ENCODE measurements at regions not wholly inside any gene's neighbourhood (a gene's known extent, or its start where the extent isn't known, plus 50 kb on each side); places are given as distances from the start of the nearest gene placed in this dataset.

- H3K27me3 ChIP-seq (ENCODE audit: control insufficient read depth, insufficient read depth, low read length), result no peaks in the 10 kb centered on the region
- no peak overlapping the region for H3K9ac ChIP-seq (ENCODE audit: low read depth, low read length)
- H3K4me3 ChIP-seq (ENCODE audit: low read depth, low read length), result no peak overlapping the region
- H3K4me1 ChIP-seq (ENCODE audit: control insufficient read depth, insufficient read depth, low read length), result no peaks in the 10 kb centered on the region; the same call in 1 of the 2 replicates
- H3K27ac ChIP-seq (ENCODE audit: low read depth, low read length), result no peak overlapping the region
- H3K9me3 ChIP-seq (ENCODE audit: control insufficient read depth, insufficient read depth, low read length), result no peaks in the 10 kb centered on the region
- no peaks in the 10 kb centered on the region for H3K36me3 ChIP-seq (ENCODE audit: control insufficient read depth, insufficient read depth, low read length)
Measured at GRCh38 chr21:29436650-29437049, 137.9 kb downstream of the BACH1 start.

- no peak overlapping the region for H3K4me3 ChIP-seq (ENCODE audit: low read depth, low read length)
- no peaks in the 10 kb centered on the region for H3K36me3 ChIP-seq (ENCODE audit: control insufficient read depth, insufficient read depth, low read length)
- no peaks in the 10 kb centered on the region for H3K9me3 ChIP-seq (ENCODE audit: control insufficient read depth, insufficient read depth, low read length)
- H3K9ac ChIP-seq (ENCODE audit: low read depth, low read length), result no peak overlapping the region
- H3K27ac ChIP-seq (ENCODE audit: low read depth, low read length), result no peak overlapping the region
- no peaks in the 10 kb centered on the region for H3K27me3 ChIP-seq (ENCODE audit: control insufficient read depth, insufficient read depth, low read length)
- H3K4me1 ChIP-seq (ENCODE audit: control insufficient read depth, insufficient read depth, low read length), result no peaks in the 10 kb centered on the region
Measured at GRCh38 chr21:29441651-29442050, 142.9 kb downstream of the BACH1 start.

- Histone ChIP-seq H3K9ac (ENCODE audit: low read depth, low read length) (no peak overlapping the region), H3K4me1 (ENCODE audit: control insufficient read depth, insufficient read depth, low read length) (no peaks in the 10 kb centered on the region), H3K27me3 (ENCODE audit: control insufficient read depth, insufficient read depth, low read length) (no peaks in the 10 kb centered on the region), H3K9me3 (ENCODE audit: control insufficient read depth, insufficient read depth, low read length) (no peaks in the 10 kb centered on the region), H3K27ac (ENCODE audit: low read depth, low read length) (no peak overlapping the region), H3K36me3 (ENCODE audit: control insufficient read depth, insufficient read depth, low read length) (no peaks in the 10 kb centered on the region), H3K4me3 (ENCODE audit: low read depth, low read length) (no peak overlapping the region)
Measured at GRCh38 chr21:29443411-29444010, 144.8 kb downstream of the BACH1 start.

GRCh38 chr21:29448766-29449165, 150.0 kb downstream of the BACH1 start:
- H3K36me3 ChIP-seq (ENCODE audit: control insufficient read depth, insufficient read depth, low read length), result no peaks in the 10 kb centered on the region
- no peak overlapping the region for H3K27ac ChIP-seq (ENCODE audit: low read depth, low read length)
- H3K4me3 ChIP-seq (ENCODE audit: low read depth, low read length), result no peak overlapping the region
- H3K4me1 ChIP-seq (ENCODE audit: control insufficient read depth, insufficient read depth, low read length), result no peaks in the 10 kb centered on the region
- H3K9ac ChIP-seq (ENCODE audit: low read depth, low read length), result no peak overlapping the region
- 0 out of 2 replicates have a peak, but pooled peaks cover 6% of the 10 kb centered on the region for H3K9me3 ChIP-seq (ENCODE audit: control insufficient read depth, insufficient read depth, low read length)
- no peaks in the 10 kb centered on the region for H3K27me3 ChIP-seq (ENCODE audit: control insufficient read depth, insufficient read depth, low read length)

- no peaks in the 10 kb centered on the region for H3K36me3 ChIP-seq (ENCODE audit: control insufficient read depth, insufficient read depth, low read length)
Measured at GRCh38 chr21:29449306-29449950, 150.7 kb downstream of the BACH1 start.

GRCh38 chr21:29450058-29450457, 151.3 kb downstream of the BACH1 start:
- no peak overlapping the region for H3K9ac ChIP-seq (ENCODE audit: low read depth, low read length)
- H3K27ac ChIP-seq (ENCODE audit: low read depth, low read length), result no peak overlapping the region
- no peaks in the 10 kb centered on the region for H3K27me3 ChIP-seq (ENCODE audit: control insufficient read depth, insufficient read depth, low read length)
- H3K4me3 ChIP-seq (ENCODE audit: low read depth, low read length), result no peak overlapping the region
- no peaks in the 10 kb centered on the region for H3K36me3 ChIP-seq (ENCODE audit: control insufficient read depth, insufficient read depth, low read length)
- no peaks in the 10 kb centered on the region for H3K4me1 ChIP-seq (ENCODE audit: control insufficient read depth, insufficient read depth, low read length)
- 0 out of 2 replicates have a peak, but pooled peaks cover 6% of the 10 kb centered on the region for H3K9me3 ChIP-seq (ENCODE audit: control insufficient read depth, insufficient read depth, low read length)

More at GRCh38 chr21:29449306-29449950, 150.7 kb downstream of the BACH1 start:
- no peaks in the 10 kb centered on the region for H3K27me3 ChIP-seq (ENCODE audit: control insufficient read depth, insufficient read depth, low read length)
- 0 out of 2 replicates have a peak, but pooled peaks cover 6% of the 10 kb centered on the region for H3K9me3 ChIP-seq (ENCODE audit: control insufficient read depth, insufficient read depth, low read length)
- H3K4me3 ChIP-seq (ENCODE audit: low read depth, low read length), result no peak overlapping the region
- H3K27ac ChIP-seq (ENCODE audit: low read depth, low read length), result no peak overlapping the region
- H3K4me1 ChIP-seq (ENCODE audit: control insufficient read depth, insufficient read depth, low read length), result no peaks in the 10 kb centered on the region
- H3K9ac ChIP-seq (ENCODE audit: low read depth, low read length), result no peak overlapping the region

GRCh38 chr21:29453511-29453910, 154.8 kb downstream of the BACH1 start:
- Histone ChIP-seq H3K4me1 (ENCODE audit: control insufficient read depth, insufficient read depth, low read length) (no peaks in the 10 kb centered on the region), H3K9me3 (ENCODE audit: control insufficient read depth, insufficient read depth, low read length) (0 out of 2 replicates have a peak, but pooled peaks cover 6% of the 10 kb centered on the region), H3K36me3 (ENCODE audit: control insufficient read depth, insufficient read depth, low read length) (no peaks in the 10 kb centered on the region), H3K9ac (ENCODE audit: low read depth, low read length) (no peak overlapping the region), H3K27ac (ENCODE audit: low read depth, low read length) (no peak overlapping the region), H3K4me3 (ENCODE audit: low read depth, low read length) (no peak overlapping the region), H3K27me3 (ENCODE audit: control insufficient read depth, insufficient read depth, low read length) (no peaks in the 10 kb centered on the region)

- H3K36me3 ChIP-seq (ENCODE audit: control insufficient read depth, insufficient read depth, low read length), result no peaks in the 10 kb centered on the region
- H3K9me3 ChIP-seq (ENCODE audit: control insufficient read depth, insufficient read depth, low read length), result 0 out of 2 replicates have a peak, but pooled peaks cover under 1% of the 10 kb centered on the region
- no peak overlapping the region for H3K4me3 ChIP-seq (ENCODE audit: low read depth, low read length)
- H3K9ac ChIP-seq (ENCODE audit: low read depth, low read length), result no peak overlapping the region
- no peaks in the 10 kb centered on the region for H3K27me3 ChIP-seq (ENCODE audit: control insufficient read depth, insufficient read depth, low read length)
- no peak overlapping the region for H3K27ac ChIP-seq (ENCODE audit: low read depth, low read length)
- no peaks in the 10 kb centered on the region for H3K4me1 ChIP-seq (ENCODE audit: control insufficient read depth, insufficient read depth, low read length)
Measured at GRCh38 chr21:29454179-29454578, 155.5 kb downstream of the BACH1 start.

- no peak overlapping the region for H3K27ac ChIP-seq (ENCODE audit: low read depth, low read length)
- H3K9me3 ChIP-seq (ENCODE audit: control insufficient read depth, insufficient read depth, low read length), result peaks cover 5% of the 10 kb centered on the region; the same call in 1 of the 2 replicates
- H3K4me1 ChIP-seq (ENCODE audit: control insufficient read depth, insufficient read depth, low read length), result no peaks in the 10 kb centered on the region
- H3K36me3 ChIP-seq (ENCODE audit: control insufficient read depth, insufficient read depth, low read length), result no peaks in the 10 kb centered on the region
- H3K27me3 ChIP-seq (ENCODE audit: control insufficient read depth, insufficient read depth, low read length), result no peaks in the 10 kb centered on the region
- H3K9ac ChIP-seq (ENCODE audit: low read depth, low read length), result no peak overlapping the region
- no peak overlapping the region for H3K4me3 ChIP-seq (ENCODE audit: low read depth, low read length)
Measured at GRCh38 chr21:29462479-29462878, 163.8 kb downstream of the BACH1 start.

GRCh38 chr21:29465546-29465945, 166.8 kb downstream of the BACH1 start:
- Histone ChIP-seq H3K27me3 (ENCODE audit: control insufficient read depth, insufficient read depth, low read length) (no peaks in the 10 kb centered on the region), H3K9ac (ENCODE audit: low read depth, low read length) (no peak overlapping the region), H3K36me3 (ENCODE audit: control insufficient read depth, insufficient read depth, low read length) (no peaks in the 10 kb centered on the region), H3K4me3 (ENCODE audit: low read depth, low read length) (no peak overlapping the region), H3K9me3 (ENCODE audit: control insufficient read depth, insufficient read depth, low read length) (peaks cover 5% of the 10 kb centered on the region; the same call in 1 of the 2 replicates), H3K4me1 (ENCODE audit: control insufficient read depth, insufficient read depth, low read length) (no peaks in the 10 kb centered on the region), H3K27ac (ENCODE audit: low read depth, low read length) (no peak overlapping the region)

- no peaks in the 10 kb centered on the region for H3K4me1 ChIP-seq (ENCODE audit: control insufficient read depth, insufficient read depth, low read length)
- H3K4me3 ChIP-seq (ENCODE audit: low read depth, low read length), result no peak overlapping the region
- no peaks in the 10 kb centered on the region for H3K27me3 ChIP-seq (ENCODE audit: control insufficient read depth, insufficient read depth, low read length)
- H3K9ac ChIP-seq (ENCODE audit: low read depth, low read length), result no peak overlapping the region
- H3K36me3 ChIP-seq (ENCODE audit: control insufficient read depth, insufficient read depth, low read length), result no peaks in the 10 kb centered on the region
- no peaks in the 10 kb centered on the region for H3K9me3 ChIP-seq (ENCODE audit: control insufficient read depth, insufficient read depth, low read length)
- H3K27ac ChIP-seq (ENCODE audit: low read depth, low read length), result no peak overlapping the region
Measured at GRCh38 chr21:29466532-29466931, 167.8 kb downstream of the BACH1 start.
